ENCODE measurements at regions not wholly inside any gene's neighbourhood (a gene's known extent, or its start where the extent isn't known, plus 50 kb on each side); places are given as distances from the start of the nearest gene placed in this dataset.

GRCh38 chr5:161190086-161190485 is 338.1 kb upstream of the ATP10B start (continued):
- TF ChIP-seq ZZZ3 (IDR thresholded peaks at IDR 0.05; ENCODE audit: control insufficient read depth, insufficient read length, low read depth) (no peak), RELB (IDR thresholded peaks at IDR 0.05; ENCODE audit: low read depth) (no peak), NBN (IDR thresholded peaks at IDR 0.05) (no peak), ZNF274 (IDR thresholded peaks at IDR 0.05; ENCODE audit: insufficient read depth, insufficient read length) (no peak), RB1 (IDR thresholded peaks at IDR 0.05; ENCODE audit: borderline replicate concordance) (no peak), EGR1 (IDR thresholded peaks at IDR 0.05; ENCODE audit: borderline replicate concordance in 1 of 2, low read depth in 2 of 2, low read length in 2 of 2) (no peak), POLR2AphosphoS2 (IDR thresholded peaks at IDR 0.05; ENCODE audit: low read depth, low read length) (no peak), CUX1 (IDR thresholded peaks at IDR 0.05; ENCODE audit: insufficient replicate concordance, low read depth, low read length) (no peak)

All from GM12878 (cell line).